22Rv1 (cell line): ENCODE measurements at regions not wholly inside any gene's neighbourhood (a gene's known extent, or its start where the extent isn't known, plus 50 kb on each side); places are given as distances from the start of the nearest gene placed in this dataset.

Experiments
- ZFX ChIP-seq: fragments of 450-650 bp; IDR thresholded peaks from 2 replicates; pipeline ENCODE4 v1.6.1; 2017; ENCODE audit warnings: antibody characterized with exemption, borderline replicate concordance
- TF ChIP-seq, protein P1 (sequence below): fragments of 450-650 bp; IDR thresholded peaks from 2 replicates; pipeline ENCODE4 v1.5.1; 2017; ENCODE audit warnings: mild to moderate bottlenecking

DNA sequence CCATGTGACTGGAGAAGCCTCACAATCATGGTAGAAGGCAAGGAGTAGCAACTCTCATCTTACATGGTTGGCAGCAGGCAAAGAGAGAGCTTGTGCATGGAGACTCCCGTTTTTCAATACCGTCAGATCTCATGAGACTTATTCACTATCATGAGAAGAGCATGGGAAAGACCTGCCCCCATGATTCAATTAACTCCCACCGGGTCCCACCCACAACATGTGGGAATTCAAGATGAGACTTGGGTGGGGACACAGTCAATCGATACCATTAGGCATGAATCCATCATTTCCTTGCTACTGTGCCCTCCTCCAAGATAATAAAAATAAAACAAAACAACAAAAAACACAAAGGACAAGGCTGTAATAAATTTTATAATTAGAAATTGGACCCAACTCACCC is 384.7 kb upstream of the MEIS2 start:
- TF ChIP-seq, protein P1, sequence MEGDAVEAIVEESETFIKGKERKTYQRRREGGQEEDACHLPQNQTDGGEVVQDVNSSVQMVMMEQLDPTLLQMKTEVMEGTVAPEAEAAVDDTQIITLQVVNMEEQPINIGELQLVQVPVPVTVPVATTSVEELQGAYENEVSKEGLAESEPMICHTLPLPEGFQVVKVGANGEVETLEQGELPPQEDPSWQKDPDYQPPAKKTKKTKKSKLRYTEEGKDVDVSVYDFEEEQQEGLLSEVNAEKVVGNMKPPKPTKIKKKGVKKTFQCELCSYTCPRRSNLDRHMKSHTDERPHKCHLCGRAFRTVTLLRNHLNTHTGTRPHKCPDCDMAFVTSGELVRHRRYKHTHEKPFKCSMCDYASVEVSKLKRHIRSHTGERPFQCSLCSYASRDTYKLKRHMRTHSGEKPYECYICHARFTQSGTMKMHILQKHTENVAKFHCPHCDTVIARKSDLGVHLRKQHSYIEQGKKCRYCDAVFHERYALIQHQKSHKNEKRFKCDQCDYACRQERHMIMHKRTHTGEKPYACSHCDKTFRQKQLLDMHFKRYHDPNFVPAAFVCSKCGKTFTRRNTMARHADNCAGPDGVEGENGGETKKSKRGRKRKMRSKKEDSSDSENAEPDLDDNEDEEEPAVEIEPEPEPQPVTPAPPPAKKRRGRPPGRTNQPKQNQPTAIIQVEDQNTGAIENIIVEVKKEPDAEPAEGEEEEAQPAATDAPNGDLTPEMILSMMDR, result no peak
- no peak for TF ChIP-seq ZFX
